HepG2 (cell line): ENCODE measurements at regions not wholly inside any gene's neighbourhood (a gene's known extent, or its start where the extent isn't known, plus 50 kb on each side); places are given as distances from the start of the nearest gene placed in this dataset.

Source experiments
- ATAC-seq: fragments of 200-7000 bp; cut with Tn5 transposase; 3 replicates; pipeline ENCODE4 v1.9.1; 2020; ENCODE audit warnings: mild to moderate bottlenecking, moderate library complexity
- BruUV-seq: library from RNA; stranded (reverse); fragments of 400-500 nt; replicated peaks from 2 replicates; lab custom pipeline; 2021; lab: Mats Ljungman, UMichigan
- CTCF ChIA-PET: fragments of 300-600 bp; formaldehyde crosslinking; extraction: SDS; loops from one replicate; lab custom pipeline; 2021; ENCODE audit warnings: low total read pairs, inconsistent platforms, low intra/inter-chr PET ratio; lab: Yijun Ruan, JAX
- POLR2A ChIA-PET: fragments of 350-600 bp; sonication (Branson Sonifier 250); formaldehyde crosslinking; loops from one replicate; lab custom pipeline; 2020; ENCODE audit warnings: antibody characterized with exemption, inconsistent platforms; lab: Yijun Ruan, JAX
- DNase-seq: peaks from one replicate; pipeline ENCODE4 v3.0.0-alpha.2; 2015; ENCODE audit warnings: low spot score
- FAIRE-seq: peaks from 3 replicates; lab custom pipeline; 2011; peaks lifted over from hg19 to GRCh38; lab: Jason Lieb, UNC
- H2AFZ ChIP-seq: one replicate; pipeline ENCODE4 v1.6.1; 2011; ENCODE audit warnings: low read length, inconsistent platforms
- H3K27ac ChIP-seq: fragments of 300-600 bp; 3 replicates; pipeline ENCODE4 v1.8.0; 2011; ENCODE audit warnings: mixed run types, mild to moderate bottlenecking, mixed read lengths, low read length, inconsistent platforms; ENCODE audit not compliant: insufficient read depth; ENCODE audit errors: extremely low read length
- H3K27me3 ChIP-seq, 2 experiments: fragments of 200-600 bp in 1 of 2; 2 replicates in 1 of 2; 3 replicates in 1 of 2; pipeline versions ENCODE4 v1.6.0 to v1.8.0; 2011; ENCODE audit warnings: low read length in 2 of 2, mild to moderate bottlenecking in 2 of 2, moderate library complexity in 2 of 2, inconsistent platforms in 1 of 2; ENCODE audit not compliant: insufficient read depth in 2 of 2, control insufficient read depth in 1 of 2
- H3K36me3 ChIP-seq, 2 experiments: fragments of 200-600 bp in 1 of 2; replicated peaks in 1 of 2; 2 replicates in 1 of 2; 3 replicates in 1 of 2; pipeline versions ENCODE4 v1.5.1 to v1.8.0; 2011; ENCODE audit warnings: low read length in 2 of 2, inconsistent platforms in 1 of 2; ENCODE audit not compliant: insufficient read depth in 2 of 2, control insufficient read depth in 1 of 2
- H3K4me1 ChIP-seq: 2 replicates; pipeline ENCODE4 v1.5.1; 2012; ENCODE audit warnings: low read length, inconsistent platforms; ENCODE audit not compliant: insufficient read depth
- H3K4me2 ChIP-seq: 2 replicates; pipeline ENCODE4 v1.6.0; 2011; ENCODE audit warnings: low read depth, low read length, inconsistent platforms
- H3K4me3 ChIP-seq, 3 experiments: fragments of 200-600 bp in 1 of 3; sonication (generic), shearing (Covaris generic) in 1 of 3; replicated peaks in 1 of 3; 2 replicates each; pipeline ENCODE4 v1.5.1; 2011 to 2016; ENCODE audit warnings: low read length in 3 of 3, inconsistent platforms in 2 of 3, low read depth in 2 of 3, mild to moderate bottlenecking in 2 of 3, control low read depth in 1 of 3, mixed read lengths in 1 of 3; ENCODE audit not compliant: insufficient read depth in 1 of 3
- H3K79me2 ChIP-seq: one replicate; pipeline ENCODE4 v1.6.1; 2011; ENCODE audit warnings: low read length, inconsistent platforms; ENCODE audit not compliant: insufficient read depth
- H3K9ac ChIP-seq: 2 replicates; pipeline ENCODE4 v1.6.0; 2011; ENCODE audit warnings: mild to moderate bottlenecking, low read depth, low read length, inconsistent platforms; ENCODE audit not compliant: insufficient read depth
- H3K9me3 ChIP-seq: 2 replicates; pipeline ENCODE4 v1.5.1; 2012; ENCODE audit warnings: mild to moderate bottlenecking, low read length
- H4K20me1 ChIP-seq: 2 replicates; pipeline ENCODE4 v1.6.0; 2011; ENCODE audit warnings: inconsistent platforms, mild to moderate bottlenecking, low read length, moderate library complexity; ENCODE audit not compliant: insufficient read depth
- HNRNPUL1 ChIP-seq: fragments of 200-400 bp; formaldehyde crosslinking; IDR thresholded peaks from 2 replicates; pipeline ENCODE4 v1.6.1; 2017; ENCODE audit warnings: low read depth, mild to moderate bottlenecking, low read length, moderate library complexity
- SAFB2 ChIP-seq: sonication (generic); formaldehyde crosslinking; IDR thresholded peaks from 2 replicates; pipeline ENCODE4 v1.5.1; 2020; ENCODE audit warnings: missing genetic modification reagents, low read depth, mild to moderate bottlenecking, borderline replicate concordance
- SETDB1 ChIP-seq: sonication (generic); formaldehyde crosslinking; IDR thresholded peaks from 2 replicates; pipeline ENCODE4 v1.5.1; 2020; ENCODE audit warnings: missing genetic modification reagents, mild to moderate bottlenecking, borderline replicate concordance
- ZNF557 ChIP-seq: sonication (generic); formaldehyde crosslinking; IDR thresholded peaks from 2 replicates; pipeline ENCODE4 v1.4.0; 2020; ENCODE audit warnings: missing genetic modification reagents
- ZNF574 ChIP-seq: sonication (generic); formaldehyde crosslinking; IDR thresholded peaks from 2 replicates; pipeline ENCODE4 v1.4.0; 2020; ENCODE audit warnings: missing genetic modification reagents
- ZNF703 ChIP-seq: sonication (generic); formaldehyde crosslinking; IDR thresholded peaks from 2 replicates; pipeline ENCODE4 v1.5.1; 2020; ENCODE audit warnings: missing genetic modification reagents, mild to moderate bottlenecking, moderate library complexity, borderline replicate concordance
- ZNF850 ChIP-seq: sonication (generic); formaldehyde crosslinking; conservative IDR thresholded peaks from 2 replicates; pipeline ENCODE4 v1.9.0; 2021; ENCODE audit warnings: mild to moderate bottlenecking, missing genetic modification reagents
- WGBS: methylation state at CpG from one replicate; pipeline ENCODE4 v1.1.6; 2017; ENCODE audit warnings: low lambda C conversion rate; 5-methylcytosine and 5-hydroxymethylcytosine counted together
- in situ Hi-C: cut with HindIII; loops from 2 replicates; pipeline ENCODE4 v1.10.0; 2017; ENCODE audit warnings: low pct_unique_long_range_greater_than_20kb; ENCODE audit not compliant: extremely low pct_ligation_motif_present
- intact Hi-C: fragments of 100-400 bp; cut with micrococcal nuclease; formaldehyde crosslinking; loops from one replicate; pipeline ENCODE4 v1.10.0; 2022; ENCODE audit not compliant: unreplicated experiment

- H3K9me3 ChIP-seq: no peaks in the 10 kb centered on the region
- WGBS: 18% methylated on average over 4 of the region's 4 CpGs
- TF ChIP-seq SETDB1 (CRISPR knock-in tag) (no peak), ZNF850 (no peak), HNRNPUL1 (no peak), ZNF574 (CRISPR knock-in tag) (no peak), SAFB2 (CRISPR knock-in tag) (no peak), ZNF557 (CRISPR knock-in tag) (no peak)
- no peak for DNase-seq
- BruUV-seq: no TSS peak
- FAIRE-seq: no peak
- H3K27ac ChIP-seq: no peak overlapping the region
- no peak overlapping the region for H3K4me2 ChIP-seq
- no peaks in the 10 kb centered on the region for H3K4me1 ChIP-seq
- no peak overlapping the region for H2AFZ ChIP-seq
- POLR2A ChIA-PET: no interaction called here
- H4K20me1 ChIP-seq: no peaks in the 10 kb centered on the region
- in situ Hi-C loops: no loop called here
- no peak for ATAC-seq
- CTCF ChIA-PET: no interaction called here
- no peaks in the 10 kb centered on the region for H3K36me3 ChIP-seq
- H3K27me3 ChIP-seq: no peaks in the 10 kb centered on the region
- intact Hi-C loops: loop anchor here (5.0 kb wide), 1 partner anchor 108 kb away; no protein-coding TSS in a partner anchor
- H3K79me2 ChIP-seq: no peaks in the 10 kb centered on the region
- H3K9ac ChIP-seq: no peak overlapping the region
- no peak overlapping the region for H3K4me3 ChIP-seq
Observed at GRCh38 chr9:1729631-1730030, 285.5 kb upstream of the SMARCA2 start.

GRCh38 chr9:1732670-1733069 lies 282.5 kb upstream of the SMARCA2 start:
- no peak for FAIRE-seq
- WGBS: 2% methylated on average over 4 of the region's 4 CpGs
- in situ Hi-C loops: no loop called here

More at GRCh38 chr9:1732670-1733069, 282.5 kb upstream of the SMARCA2 start:
- H3K27me3 ChIP-seq: no peaks in the 10 kb centered on the region
- intact Hi-C loops: no loop called here
- H3K9ac ChIP-seq: no peak overlapping the region
- no peaks in the 10 kb centered on the region for H4K20me1 ChIP-seq
- H3K36me3 ChIP-seq: no peaks in the 10 kb centered on the region
- no peaks in the 10 kb centered on the region for H3K9me3 ChIP-seq
- ChIA-PET CTCF (no interaction called here), POLR2A (no interaction called here)
- no peaks in the 10 kb centered on the region for H3K4me1 ChIP-seq
- no peak overlapping the region for H3K4me2 ChIP-seq
- H3K27ac ChIP-seq: no peak overlapping the region
- no peaks in the 10 kb centered on the region for H3K79me2 ChIP-seq
- ATAC-seq: no peak
- no peak for TF ChIP-seq ZNF703 (CRISPR knock-in tag)
- H3K4me3 ChIP-seq: no peak overlapping the region
- no peak for DNase-seq
- H2AFZ ChIP-seq: no peak overlapping the region
- BruUV-seq: no TSS peak
